ENCODE measurements at regions not wholly inside any gene's neighbourhood (a gene's known extent, or its start where the extent isn't known, plus 50 kb on each side); places are given as distances from the start of the nearest gene placed in this dataset.
A peak's percentile ranks its signal among the peaks of the same experiment; 100 is the strongest.

DNA sequence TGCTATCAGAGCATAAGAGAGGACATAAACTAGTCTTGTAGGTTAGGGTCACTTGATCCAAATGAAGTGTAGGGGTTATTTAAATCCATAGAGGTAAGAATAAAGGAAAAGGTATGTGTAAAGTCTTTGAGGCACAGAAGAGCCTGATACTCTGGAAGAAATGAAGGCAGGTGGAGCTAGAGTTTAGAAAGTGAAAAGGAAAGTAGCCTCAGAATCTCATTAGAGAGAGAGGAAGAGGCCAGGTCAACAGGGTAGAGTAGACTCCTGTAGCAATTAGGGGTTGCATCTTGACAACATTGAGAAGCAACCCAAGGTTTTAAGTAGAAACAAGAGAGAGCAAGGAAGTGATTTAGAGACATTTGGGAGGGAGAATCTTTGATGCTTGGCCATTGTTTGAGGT lies 235.2 kb upstream of the SOX9 start:
- TF ChIP-seq, protein P1, sequence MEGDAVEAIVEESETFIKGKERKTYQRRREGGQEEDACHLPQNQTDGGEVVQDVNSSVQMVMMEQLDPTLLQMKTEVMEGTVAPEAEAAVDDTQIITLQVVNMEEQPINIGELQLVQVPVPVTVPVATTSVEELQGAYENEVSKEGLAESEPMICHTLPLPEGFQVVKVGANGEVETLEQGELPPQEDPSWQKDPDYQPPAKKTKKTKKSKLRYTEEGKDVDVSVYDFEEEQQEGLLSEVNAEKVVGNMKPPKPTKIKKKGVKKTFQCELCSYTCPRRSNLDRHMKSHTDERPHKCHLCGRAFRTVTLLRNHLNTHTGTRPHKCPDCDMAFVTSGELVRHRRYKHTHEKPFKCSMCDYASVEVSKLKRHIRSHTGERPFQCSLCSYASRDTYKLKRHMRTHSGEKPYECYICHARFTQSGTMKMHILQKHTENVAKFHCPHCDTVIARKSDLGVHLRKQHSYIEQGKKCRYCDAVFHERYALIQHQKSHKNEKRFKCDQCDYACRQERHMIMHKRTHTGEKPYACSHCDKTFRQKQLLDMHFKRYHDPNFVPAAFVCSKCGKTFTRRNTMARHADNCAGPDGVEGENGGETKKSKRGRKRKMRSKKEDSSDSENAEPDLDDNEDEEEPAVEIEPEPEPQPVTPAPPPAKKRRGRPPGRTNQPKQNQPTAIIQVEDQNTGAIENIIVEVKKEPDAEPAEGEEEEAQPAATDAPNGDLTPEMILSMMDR (IDR thresholded peaks at IDR 0.05) = 0 out of 2 replicates have a peak, but pooled peaks have one; percentile 7
- TF ChIP-seq POLR2AphosphoS5 (IDR thresholded peaks at IDR 0.05; ENCODE audit: low read depth, low read length) (no peak), TCF7L2 (IDR thresholded peaks at IDR 0.05; ENCODE audit: low read depth, low read length) (no peak)
- TF ChIP-seq, protein P2, sequence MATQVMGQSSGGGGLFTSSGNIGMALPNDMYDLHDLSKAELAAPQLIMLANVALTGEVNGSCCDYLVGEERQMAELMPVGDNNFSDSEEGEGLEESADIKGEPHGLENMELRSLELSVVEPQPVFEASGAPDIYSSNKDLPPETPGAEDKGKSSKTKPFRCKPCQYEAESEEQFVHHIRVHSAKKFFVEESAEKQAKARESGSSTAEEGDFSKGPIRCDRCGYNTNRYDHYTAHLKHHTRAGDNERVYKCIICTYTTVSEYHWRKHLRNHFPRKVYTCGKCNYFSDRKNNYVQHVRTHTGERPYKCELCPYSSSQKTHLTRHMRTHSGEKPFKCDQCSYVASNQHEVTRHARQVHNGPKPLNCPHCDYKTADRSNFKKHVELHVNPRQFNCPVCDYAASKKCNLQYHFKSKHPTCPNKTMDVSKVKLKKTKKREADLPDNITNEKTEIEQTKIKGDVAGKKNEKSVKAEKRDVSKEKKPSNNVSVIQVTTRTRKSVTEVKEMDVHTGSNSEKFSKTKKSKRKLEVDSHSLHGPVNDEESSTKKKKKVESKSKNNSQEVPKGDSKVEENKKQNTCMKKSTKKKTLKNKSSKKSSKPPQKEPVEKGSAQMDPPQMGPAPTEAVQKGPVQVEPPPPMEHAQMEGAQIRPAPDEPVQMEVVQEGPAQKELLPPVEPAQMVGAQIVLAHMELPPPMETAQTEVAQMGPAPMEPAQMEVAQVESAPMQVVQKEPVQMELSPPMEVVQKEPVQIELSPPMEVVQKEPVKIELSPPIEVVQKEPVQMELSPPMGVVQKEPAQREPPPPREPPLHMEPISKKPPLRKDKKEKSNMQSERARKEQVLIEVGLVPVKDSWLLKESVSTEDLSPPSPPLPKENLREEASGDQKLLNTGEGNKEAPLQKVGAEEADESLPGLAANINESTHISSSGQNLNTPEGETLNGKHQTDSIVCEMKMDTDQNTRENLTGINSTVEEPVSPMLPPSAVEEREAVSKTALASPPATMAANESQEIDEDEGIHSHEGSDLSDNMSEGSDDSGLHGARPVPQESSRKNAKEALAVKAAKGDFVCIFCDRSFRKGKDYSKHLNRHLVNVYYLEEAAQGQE (IDR thresholded peaks at IDR 0.05; ENCODE audit: insufficient read depth in 1 of 2, low read depth in 2 of 2, low read length in 1 of 2) = no peak

All from Panc1 (cell line).